Upper lobe of left lung (tissue), 6 donors: ENCODE measurements at regions not wholly inside any gene's neighbourhood (a gene's known extent, or its start where the extent isn't known, plus 50 kb on each side); places are given as distances from the start of the nearest gene placed in this dataset.

Experiments used
- ATAC-seq, 2 donors: fragments of 200-7000 bp; cut with Tn5 transposase; one replicate each; pipeline ENCODE4 v1.9.1; 2022; ENCODE audit warnings: mild to moderate bottlenecking in 2 of 2, moderate library complexity in 2 of 2; ENCODE audit not compliant: low FRiP score in 2 of 2
- DNase-seq, 2 donors: peaks; one replicate each; pipeline ENCODE4 v3.0.0-alpha.2; 2019 to 2020
- H3K27ac ChIP-seq, 4 donors: fragments of 200-600 bp; sonication (generic); one replicate each; pipeline ENCODE4 v1.5.1; 2016 to 2019
- H3K27me3 ChIP-seq, 4 donors: fragments of 200-600 bp; sonication (generic); one replicate each; pipeline ENCODE4 v1.5.1; 2017 to 2019
- H3K36me3 ChIP-seq, 4 donors: fragments of 200-600 bp; sonication (generic); one replicate each; pipeline ENCODE4 v1.5.1; 2016 to 2019
- H3K4me1 ChIP-seq, 4 donors: fragments of 200-600 bp; sonication (generic); one replicate each; pipeline ENCODE4 v1.5.1; 2018 to 2019
- H3K4me3 ChIP-seq, 4 donors: fragments of 200-600 bp; sonication (generic); one replicate each; pipeline ENCODE4 v1.5.1; 2017 to 2019; ENCODE audit warnings: mild to moderate bottlenecking in 2 of 4, moderate library complexity in 1 of 4
- H3K9me3 ChIP-seq, 4 donors: fragments of 200-600 bp; sonication (generic); one replicate each; pipeline ENCODE4 v1.5.1; 2018 to 2019
- EP300 ChIP-seq, 4 donors: sonication (generic); formaldehyde crosslinking; IDR thresholded peaks; one replicate each; pipeline ENCODE4 v1.5.1; 2017; ENCODE audit warnings: antibody characterized with exemption in 4 of 4, control low read depth in 2 of 4
- POLR2A ChIP-seq, 4 donors: fragments of 450-650 bp; IDR thresholded peaks; one replicate each; pipeline ENCODE4 v1.5.1; 2016 to 2017; ENCODE audit warnings: antibody characterized with exemption in 4 of 4, mild to moderate bottlenecking in 2 of 4
- POLR2AphosphoS5 ChIP-seq, 2 donors: sonication (generic); formaldehyde crosslinking; IDR thresholded peaks; one replicate each; pipeline ENCODE4 v1.5.1; 2017; ENCODE audit warnings: antibody characterized with exemption in 2 of 2
- WGBS, 2 donors: methylation state at CpG; one replicate each; pipeline ENCODE4 v1.1.5; 2017 to 2018; 5-methylcytosine and 5-hydroxymethylcytosine counted together
- TF ChIP-seq, protein P1 (sequence below), 6 experiments: fragments of 450-650 bp in 4 of 6; fragments of 200-600 bp in 2 of 6; sonication (generic) in 2 of 6; IDR thresholded peaks; one replicate each; pipeline ENCODE4 v1.5.1; 2016 to 2019; ENCODE audit warnings: antibody characterized with exemption in 6 of 6
- donor health status: DM: no; HTN: no; CAD: no; lungs with moderate emphysema.
- donor health status: DM: no; HTN: yes; CAD: no; lungs with severe emphysema.

GRCh38 chr11:106397787-106398501, 320.5 kb downstream of the AASDHPPT start:
- TF ChIP-seq, protein P1, sequence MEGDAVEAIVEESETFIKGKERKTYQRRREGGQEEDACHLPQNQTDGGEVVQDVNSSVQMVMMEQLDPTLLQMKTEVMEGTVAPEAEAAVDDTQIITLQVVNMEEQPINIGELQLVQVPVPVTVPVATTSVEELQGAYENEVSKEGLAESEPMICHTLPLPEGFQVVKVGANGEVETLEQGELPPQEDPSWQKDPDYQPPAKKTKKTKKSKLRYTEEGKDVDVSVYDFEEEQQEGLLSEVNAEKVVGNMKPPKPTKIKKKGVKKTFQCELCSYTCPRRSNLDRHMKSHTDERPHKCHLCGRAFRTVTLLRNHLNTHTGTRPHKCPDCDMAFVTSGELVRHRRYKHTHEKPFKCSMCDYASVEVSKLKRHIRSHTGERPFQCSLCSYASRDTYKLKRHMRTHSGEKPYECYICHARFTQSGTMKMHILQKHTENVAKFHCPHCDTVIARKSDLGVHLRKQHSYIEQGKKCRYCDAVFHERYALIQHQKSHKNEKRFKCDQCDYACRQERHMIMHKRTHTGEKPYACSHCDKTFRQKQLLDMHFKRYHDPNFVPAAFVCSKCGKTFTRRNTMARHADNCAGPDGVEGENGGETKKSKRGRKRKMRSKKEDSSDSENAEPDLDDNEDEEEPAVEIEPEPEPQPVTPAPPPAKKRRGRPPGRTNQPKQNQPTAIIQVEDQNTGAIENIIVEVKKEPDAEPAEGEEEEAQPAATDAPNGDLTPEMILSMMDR (IDR thresholded peaks at IDR 0.05): no peak
- TF ChIP-seq POLR2AphosphoS5 (IDR thresholded peaks at IDR 0.05) (no peak), EP300 (IDR thresholded peaks at IDR 0.05) (no peak), POLR2A (IDR thresholded peaks at IDR 0.05) (no peak)
- 70 to 74% methylated on average over 9 of the region's 9 CpGs for WGBS, 2 donors
- no peak for ATAC-seq
- Histone ChIP-seq H3K36me3 (no peaks in the 10 kb centered on the region), H3K4me3 (no peak overlapping the region), H3K27me3 (no peaks in the 10 kb centered on the region), H3K27ac (no peak overlapping the region), H3K4me1 (no peaks in the 10 kb centered on the region), H3K9me3 (peaks cover 0 to 12% (median 9%) of the 10 kb centered on the region in 4 donors)
- no peak for DNase-seq

- peak in 1 of 2 donors; percentile 3 for ATAC-seq
- WGBS, 2 donors: 45 to 52% methylated on average over 5 of the region's 5 CpGs
These were observed 321.1 kb downstream of the AASDHPPT start for GRCh38 chr11:106398502-106399075.

DNA sequence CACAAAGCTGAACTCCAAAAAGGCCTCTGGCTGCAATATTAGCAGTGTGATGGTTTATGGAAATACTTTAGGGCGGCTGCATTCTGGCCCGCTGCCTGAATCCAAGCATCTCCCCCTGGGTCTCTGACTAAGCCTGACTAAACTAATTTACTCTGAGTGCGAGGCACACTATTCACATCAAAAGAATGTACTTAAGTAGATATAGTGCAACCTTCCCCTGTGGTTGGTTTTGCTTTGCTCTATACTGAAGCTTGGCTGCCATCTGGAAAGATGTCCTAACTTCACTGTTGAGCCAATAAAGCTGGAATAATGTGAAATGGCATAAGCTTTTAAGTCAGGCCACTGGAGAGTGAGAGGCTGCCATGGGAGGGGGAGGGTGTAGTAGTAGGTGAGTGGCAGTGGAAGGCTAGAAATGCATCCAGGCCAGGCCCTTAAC, 321.6 kb downstream of the AASDHPPT start:
- Histone ChIP-seq H3K27me3 (no peaks in the 10 kb centered on the region), H3K27ac (no peak overlapping the region), H3K9me3 (peaks cover 0 to 12% (median 9%) of the 10 kb centered on the region in 4 donors), H3K36me3 (no peaks in the 10 kb centered on the region), H3K4me1 (no peaks in the 10 kb centered on the region), H3K4me3 (no peak overlapping the region)
- DNase-seq: no peak
- no peak for TF ChIP-seq POLR2AphosphoS5 (IDR thresholded peaks at IDR 0.05)
- no peak for TF ChIP-seq EP300 (IDR thresholded peaks at IDR 0.05)
- TF ChIP-seq, protein P1 (IDR thresholded peaks at IDR 0.05): no peak
- TF ChIP-seq POLR2A (IDR thresholded peaks at IDR 0.05): no peak
- peak; percentile 63 to 94 for ATAC-seq
- 73 to 84% methylated on average over 3 of the region's 3 CpGs for WGBS, 2 donors

More at GRCh38 chr11:106398502-106399075, 321.1 kb downstream of the AASDHPPT start:
- Histone ChIP-seq H3K36me3 (no peaks in the 10 kb centered on the region), H3K4me3 (no peak overlapping the region), H3K9me3 (peaks cover 0 to 12% (median 9%) of the 10 kb centered on the region in 4 donors), H3K4me1 (no peaks in the 10 kb centered on the region), H3K27me3 (no peaks in the 10 kb centered on the region), H3K27ac (no peak overlapping the region)
- TF ChIP-seq POLR2A (IDR thresholded peaks at IDR 0.05) (no peak), EP300 (IDR thresholded peaks at IDR 0.05) (no peak)
- no peak for DNase-seq

- H3K27me3 ChIP-seq: no peaks in the 10 kb centered on the region
- TF ChIP-seq, protein P1 (IDR thresholded peaks at IDR 0.05): no peak
- no peak for TF ChIP-seq POLR2A (IDR thresholded peaks at IDR 0.05)
- ATAC-seq: no peak
- peaks cover 0 to 12% (median 9%) of the 10 kb centered on the region in 4 donors for H3K9me3 ChIP-seq
- no peak for DNase-seq
- WGBS, 2 donors: 89 to 96% methylated on average over 4 of the region's 4 CpGs
- H3K4me1 ChIP-seq: no peaks in the 10 kb centered on the region
- no peak overlapping the region for H3K27ac ChIP-seq
- no peaks in the 10 kb centered on the region for H3K36me3 ChIP-seq
- H3K4me3 ChIP-seq: no peak overlapping the region
These were observed 322.2 kb downstream of the AASDHPPT start for GRCh38 chr11:106399624-106400023.

GRCh38 chr11:106400949-106401570, 323.6 kb downstream of the AASDHPPT start:
- Histone ChIP-seq H3K36me3 (no peaks in the 10 kb centered on the region), H3K4me1 (no peaks in the 10 kb centered on the region), H3K27me3 (no peaks in the 10 kb centered on the region), H3K4me3 (no peak overlapping the region), H3K9me3 (peaks cover 0 to 6% (median 3%) of the 10 kb centered on the region in 4 donors), H3K27ac (no peak overlapping the region)
- DNase-seq: no peak
- 89% methylated on average over 5 of the region's 5 CpGs for WGBS, 2 donors
- TF ChIP-seq, protein P1 (IDR thresholded peaks at IDR 0.05): no peak
- ATAC-seq: no peak
